ENCODE measurements at regions not wholly inside any gene's neighbourhood (a gene's known extent, or its start where the extent isn't known, plus 50 kb on each side); places are given as distances from the start of the nearest gene placed in this dataset.

- no peak for TF ChIP-seq CTCF (IDR thresholded peaks at IDR 0.05; ENCODE audit: low read depth, low read length)
- TF ChIP-seq POLR2A (IDR thresholded peaks at IDR 0.05; ENCODE audit: extremely low read depth, insufficient read length): no peak
- no peak for TF ChIP-seq MYC (IDR thresholded peaks at IDR 0.05; ENCODE audit: low read depth, low read length)
Measured at GRCh38 chr4:176949029-176949428, 156.3 kb upstream of the VEGFC start.

Measured in NB4 (cell line).